H1 (cell line): ENCODE measurements at regions not wholly inside any gene's neighbourhood (a gene's known extent, or its start where the extent isn't known, plus 50 kb on each side); places are given as distances from the start of the nearest gene placed in this dataset.

Experiments
- GTF2F1 ChIP-seq: IDR thresholded peaks from 2 replicates; pipeline ENCODE4 v1.6.1; 2012; ENCODE audit warnings: low read depth, low read length, improper control_type of control experiment, borderline replicate concordance
- KDM1A ChIP-seq: fragments of 200-600, 300-600 bp; sonication (generic); IDR thresholded peaks from 2 replicates; pipeline ENCODE4 v1.7.1; 2016; ENCODE audit warnings: mild to moderate bottlenecking, low read length, borderline replicate concordance
- RAD21 ChIP-seq, 2 experiments: IDR thresholded peaks in 1 of 2; conservative IDR thresholded peaks in 1 of 2; 2 replicates each; pipeline ENCODE4 v1.6.1; 2011; ENCODE audit warnings: low read depth in 2 of 2, low read length in 2 of 2, improper control_type of control experiment in 1 of 2, inconsistent platforms in 1 of 2, mild to moderate bottlenecking in 1 of 2, moderate library complexity in 1 of 2
- TF ChIP-seq, protein P1 (sequence below): fragments of 300-600 bp; sonication (generic); IDR thresholded peaks from 2 replicates; pipeline ENCODE4 v1.7.1; 2012; ENCODE audit warnings: low read length, moderate library complexity, mild to moderate bottlenecking, inconsistent platforms; ENCODE audit not compliant: insufficient replicate concordance

DNA sequence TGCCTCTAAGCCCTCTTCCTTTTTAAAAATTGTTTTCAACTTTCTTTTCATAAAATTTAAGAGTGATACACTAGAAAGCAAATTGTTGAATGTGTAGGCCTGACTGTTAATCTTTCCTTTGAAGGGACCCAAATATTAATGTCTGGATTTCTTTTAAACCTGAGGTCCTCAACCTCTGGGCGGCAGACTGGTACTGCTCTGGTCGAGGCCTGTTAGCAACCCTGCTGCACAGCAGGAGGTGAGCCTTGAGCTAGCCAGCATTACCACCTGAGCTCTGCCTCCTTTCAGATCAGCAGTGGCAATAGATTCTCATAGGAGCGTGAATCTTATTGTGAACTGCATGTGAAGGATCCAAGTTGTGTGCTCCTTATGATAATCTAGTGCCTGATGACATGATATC lies 191.2 kb downstream of the MANEA start (continued):
- TF ChIP-seq, protein P1, sequence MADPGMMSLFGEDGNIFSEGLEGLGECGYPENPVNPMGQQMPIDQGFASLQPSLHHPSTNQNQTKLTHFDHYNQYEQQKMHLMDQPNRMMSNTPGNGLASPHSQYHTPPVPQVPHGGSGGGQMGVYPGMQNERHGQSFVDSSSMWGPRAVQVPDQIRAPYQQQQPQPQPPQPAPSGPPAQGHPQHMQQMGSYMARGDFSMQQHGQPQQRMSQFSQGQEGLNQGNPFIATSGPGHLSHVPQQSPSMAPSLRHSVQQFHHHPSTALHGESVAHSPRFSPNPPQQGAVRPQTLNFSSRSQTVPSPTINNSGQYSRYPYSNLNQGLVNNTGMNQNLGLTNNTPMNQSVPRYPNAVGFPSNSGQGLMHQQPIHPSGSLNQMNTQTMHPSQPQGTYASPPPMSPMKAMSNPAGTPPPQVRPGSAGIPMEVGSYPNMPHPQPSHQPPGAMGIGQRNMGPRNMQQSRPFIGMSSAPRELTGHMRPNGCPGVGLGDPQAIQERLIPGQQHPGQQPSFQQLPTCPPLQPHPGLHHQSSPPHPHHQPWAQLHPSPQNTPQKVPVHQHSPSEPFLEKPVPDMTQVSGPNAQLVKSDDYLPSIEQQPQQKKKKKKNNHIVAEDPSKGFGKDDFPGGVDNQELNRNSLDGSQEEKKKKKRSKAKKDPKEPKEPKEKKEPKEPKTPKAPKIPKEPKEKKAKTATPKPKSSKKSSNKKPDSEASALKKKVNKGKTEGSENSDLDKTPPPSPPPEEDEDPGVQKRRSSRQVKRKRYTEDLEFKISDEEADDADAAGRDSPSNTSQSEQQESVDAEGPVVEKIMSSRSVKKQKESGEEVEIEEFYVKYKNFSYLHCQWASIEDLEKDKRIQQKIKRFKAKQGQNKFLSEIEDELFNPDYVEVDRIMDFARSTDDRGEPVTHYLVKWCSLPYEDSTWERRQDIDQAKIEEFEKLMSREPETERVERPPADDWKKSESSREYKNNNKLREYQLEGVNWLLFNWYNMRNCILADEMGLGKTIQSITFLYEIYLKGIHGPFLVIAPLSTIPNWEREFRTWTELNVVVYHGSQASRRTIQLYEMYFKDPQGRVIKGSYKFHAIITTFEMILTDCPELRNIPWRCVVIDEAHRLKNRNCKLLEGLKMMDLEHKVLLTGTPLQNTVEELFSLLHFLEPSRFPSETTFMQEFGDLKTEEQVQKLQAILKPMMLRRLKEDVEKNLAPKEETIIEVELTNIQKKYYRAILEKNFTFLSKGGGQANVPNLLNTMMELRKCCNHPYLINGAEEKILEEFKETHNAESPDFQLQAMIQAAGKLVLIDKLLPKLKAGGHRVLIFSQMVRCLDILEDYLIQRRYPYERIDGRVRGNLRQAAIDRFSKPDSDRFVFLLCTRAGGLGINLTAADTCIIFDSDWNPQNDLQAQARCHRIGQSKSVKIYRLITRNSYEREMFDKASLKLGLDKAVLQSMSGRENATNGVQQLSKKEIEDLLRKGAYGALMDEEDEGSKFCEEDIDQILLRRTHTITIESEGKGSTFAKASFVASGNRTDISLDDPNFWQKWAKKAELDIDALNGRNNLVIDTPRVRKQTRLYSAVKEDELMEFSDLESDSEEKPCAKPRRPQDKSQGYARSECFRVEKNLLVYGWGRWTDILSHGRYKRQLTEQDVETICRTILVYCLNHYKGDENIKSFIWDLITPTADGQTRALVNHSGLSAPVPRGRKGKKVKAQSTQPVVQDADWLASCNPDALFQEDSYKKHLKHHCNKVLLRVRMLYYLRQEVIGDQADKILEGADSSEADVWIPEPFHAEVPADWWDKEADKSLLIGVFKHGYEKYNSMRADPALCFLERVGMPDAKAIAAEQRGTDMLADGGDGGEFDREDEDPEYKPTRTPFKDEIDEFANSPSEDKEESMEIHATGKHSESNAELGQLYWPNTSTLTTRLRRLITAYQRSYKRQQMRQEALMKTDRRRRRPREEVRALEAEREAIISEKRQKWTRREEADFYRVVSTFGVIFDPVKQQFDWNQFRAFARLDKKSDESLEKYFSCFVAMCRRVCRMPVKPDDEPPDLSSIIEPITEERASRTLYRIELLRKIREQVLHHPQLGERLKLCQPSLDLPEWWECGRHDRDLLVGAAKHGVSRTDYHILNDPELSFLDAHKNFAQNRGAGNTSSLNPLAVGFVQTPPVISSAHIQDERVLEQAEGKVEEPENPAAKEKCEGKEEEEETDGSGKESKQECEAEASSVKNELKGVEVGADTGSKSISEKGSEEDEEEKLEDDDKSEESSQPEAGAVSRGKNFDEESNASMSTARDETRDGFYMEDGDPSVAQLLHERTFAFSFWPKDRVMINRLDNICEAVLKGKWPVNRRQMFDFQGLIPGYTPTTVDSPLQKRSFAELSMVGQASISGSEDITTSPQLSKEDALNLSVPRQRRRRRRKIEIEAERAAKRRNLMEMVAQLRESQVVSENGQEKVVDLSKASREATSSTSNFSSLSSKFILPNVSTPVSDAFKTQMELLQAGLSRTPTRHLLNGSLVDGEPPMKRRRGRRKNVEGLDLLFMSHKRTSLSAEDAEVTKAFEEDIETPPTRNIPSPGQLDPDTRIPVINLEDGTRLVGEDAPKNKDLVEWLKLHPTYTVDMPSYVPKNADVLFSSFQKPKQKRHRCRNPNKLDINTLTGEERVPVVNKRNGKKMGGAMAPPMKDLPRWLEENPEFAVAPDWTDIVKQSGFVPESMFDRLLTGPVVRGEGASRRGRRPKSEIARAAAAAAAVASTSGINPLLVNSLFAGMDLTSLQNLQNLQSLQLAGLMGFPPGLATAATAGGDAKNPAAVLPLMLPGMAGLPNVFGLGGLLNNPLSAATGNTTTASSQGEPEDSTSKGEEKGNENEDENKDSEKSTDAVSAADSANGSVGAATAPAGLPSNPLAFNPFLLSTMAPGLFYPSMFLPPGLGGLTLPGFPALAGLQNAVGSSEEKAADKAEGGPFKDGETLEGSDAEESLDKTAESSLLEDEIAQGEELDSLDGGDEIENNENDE: no peak
- TF ChIP-seq RAD21 (IDR thresholded peaks at IDR 0.05 in 1 of 2, conservative IDR thresholded peaks at IDR 0.05 in 1 of 2; ENCODE audit: low read depth in 2 of 2, low read length in 2 of 2) (peak; percentile 82 to 85), KDM1A (no peak), GTF2F1 (no peak)
